ENCODE measurements at regions not wholly inside any gene's neighbourhood (a gene's known extent, or its start where the extent isn't known, plus 50 kb on each side); places are given as distances from the start of the nearest gene placed in this dataset.

DNA sequence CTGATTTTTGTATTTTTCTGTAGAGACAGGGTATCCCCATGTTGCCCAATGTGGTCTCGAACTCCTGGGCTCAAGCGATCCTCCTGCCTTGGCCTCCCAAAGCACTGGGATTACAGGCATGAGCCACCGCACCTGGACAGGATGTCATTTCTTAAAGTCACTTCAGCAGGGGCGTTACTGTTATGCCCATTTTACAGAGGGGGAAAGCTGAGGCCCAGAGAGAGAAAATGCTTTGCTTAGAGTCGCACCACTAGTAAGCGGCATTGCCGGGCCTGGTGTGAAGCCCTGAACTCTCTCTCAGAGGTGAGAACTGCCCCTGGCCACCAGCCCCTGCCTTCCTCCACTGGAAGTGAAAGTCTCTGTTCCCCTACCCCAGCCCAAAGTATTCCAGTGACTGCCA lies 207.0 kb downstream of the PHETA1 start:
- intact Hi-C loops (cut with DNase I; ENCODE audit: low total_unique reads) = no loop called here
- no peak for DNase-seq (ENCODE audit: low spot score in 2 of 2)

DNA sequence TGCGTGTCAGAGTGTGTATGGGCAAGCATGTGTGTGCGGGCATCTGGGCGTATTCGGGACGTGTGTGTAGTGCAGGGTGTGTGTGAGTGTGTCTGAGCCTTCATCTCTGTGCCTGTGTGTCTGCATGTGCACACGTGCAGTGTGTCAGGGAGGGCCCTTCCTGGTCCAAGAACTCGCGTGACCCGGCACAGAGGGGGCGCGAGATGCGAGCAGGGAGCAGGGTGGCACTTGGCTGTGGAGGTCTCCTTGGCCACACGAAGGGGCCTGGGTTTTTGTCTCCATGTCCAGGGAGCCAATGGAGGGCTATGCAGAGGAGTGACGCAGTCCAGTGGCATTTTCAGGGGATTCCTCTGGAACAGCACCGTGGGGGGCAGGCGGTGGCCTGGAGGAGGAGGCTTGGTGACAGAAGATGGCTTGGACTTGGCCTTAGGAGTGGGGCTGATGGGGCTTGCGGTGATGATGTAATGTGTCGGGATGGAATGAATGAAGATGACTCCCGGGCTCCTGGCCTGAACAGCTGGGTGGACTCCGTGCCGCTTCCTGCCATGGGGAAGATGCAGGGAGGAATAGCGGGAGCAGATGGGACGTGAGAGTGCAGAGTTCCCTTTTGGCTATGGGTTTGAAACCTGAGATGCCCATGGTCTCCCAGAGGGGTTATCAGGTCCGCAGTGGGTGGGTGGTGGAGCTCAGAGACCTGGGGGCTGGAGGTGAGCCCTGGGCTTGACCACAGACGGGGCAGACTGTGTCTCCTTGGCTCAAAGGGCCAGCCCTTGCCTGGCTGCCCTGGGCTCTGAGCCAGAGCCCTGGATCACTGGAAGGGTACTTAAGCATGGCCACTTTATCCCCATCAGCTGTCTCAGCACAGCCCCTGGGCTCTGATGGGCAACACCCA lies 208.3 kb downstream of the PHETA1 start:
- Histone ChIP-seq H3K4me1 (no peaks in the 10 kb centered on the region), H3K27me3 (peaks cover 0 to 21% of the 10 kb centered on the region in 2 donors), H3K36me3 (no peaks in the 10 kb centered on the region), H3K4me3 (no peak overlapping the region), H3K9me3 (no peaks in the 10 kb centered on the region), H3K27ac (no peak overlapping the region)
- DNase-seq (ENCODE audit: low spot score in 2 of 2) = no peak
- TF ChIP-seq POLR2AphosphoS5 (IDR thresholded peaks at IDR 0.05) (no peak), CTCF (IDR thresholded peaks at IDR 0.05) (no peak), POLR2A (IDR thresholded peaks at IDR 0.05) (no peak)
- intact Hi-C loops (cut with DNase I; ENCODE audit: low total_unique reads) = no loop called here

More for the DNA sequence above, 207.0 kb downstream of the PHETA1 start:
- Histone ChIP-seq H3K9me3 (no peaks in the 10 kb centered on the region), H3K36me3 (no peaks in the 10 kb centered on the region), H3K4me3 (no peak overlapping the region), H3K4me1 (no peaks in the 10 kb centered on the region), H3K27ac (no peak overlapping the region), H3K27me3 (peaks cover 0 to 17% of the 10 kb centered on the region in 2 donors)
- no peak for TF ChIP-seq CTCF (IDR thresholded peaks at IDR 0.05)
- no peak for TF ChIP-seq POLR2A (IDR thresholded peaks at IDR 0.05)
- TF ChIP-seq POLR2AphosphoS5 (IDR thresholded peaks at IDR 0.05) = no peak

GRCh38 chr12:111158992-111159391 lies 209.9 kb downstream of the PHETA1 start:
- peaks cover 0 to 32% of the 10 kb centered on the region in 2 donors for H3K27me3 ChIP-seq

DNA sequence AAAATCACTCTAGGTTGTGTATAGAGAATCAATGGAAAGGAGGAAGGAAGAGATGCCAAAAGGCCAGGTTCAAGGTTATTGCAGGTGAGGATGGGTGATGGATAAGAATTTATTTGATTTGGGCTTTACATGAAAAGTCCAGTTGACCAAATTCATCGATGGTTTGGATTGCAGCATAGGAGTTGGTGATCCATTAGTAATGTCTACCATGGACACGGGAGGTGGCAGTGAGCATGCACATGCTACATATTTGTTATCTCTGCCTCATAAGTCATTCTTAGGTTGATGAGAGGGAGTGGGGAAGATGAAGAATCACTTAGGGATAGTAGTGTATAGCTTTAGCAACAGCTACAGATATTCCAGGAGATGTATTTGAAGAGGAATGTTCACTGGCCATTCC lies 211.4 kb downstream of the PHETA1 start:
- TF ChIP-seq POLR2AphosphoS5 (IDR thresholded peaks at IDR 0.05) = no peak
- no peak for TF ChIP-seq POLR2A (IDR thresholded peaks at IDR 0.05)
- no peak for TF ChIP-seq CTCF (IDR thresholded peaks at IDR 0.05)
- Histone ChIP-seq H3K27me3 (peaks cover 0 to 32% of the 10 kb centered on the region in 2 donors), H3K9me3 (no peaks in the 10 kb centered on the region), H3K4me3 (no peak overlapping the region), H3K4me1 (no peaks in the 10 kb centered on the region), H3K27ac (no peak overlapping the region), H3K36me3 (no peaks in the 10 kb centered on the region)
- no peak for DNase-seq (ENCODE audit: low spot score in 2 of 2)
- intact Hi-C loops (cut with DNase I; ENCODE audit: low total_unique reads) = no loop called here

More at GRCh38 chr12:111158992-111159391, 209.9 kb downstream of the PHETA1 start:
- Histone ChIP-seq H3K36me3 (no peaks in the 10 kb centered on the region), H3K27ac (no peak overlapping the region), H3K4me3 (no peak overlapping the region), H3K4me1 (no peaks in the 10 kb centered on the region), H3K9me3 (no peaks in the 10 kb centered on the region)
- DNase-seq (ENCODE audit: low spot score in 2 of 2) = no peak
- intact Hi-C loops (cut with DNase I; ENCODE audit: low total_unique reads) = no loop called here
- TF ChIP-seq POLR2AphosphoS5 (IDR thresholded peaks at IDR 0.05) (no peak), POLR2A (IDR thresholded peaks at IDR 0.05) (no peak), CTCF (IDR thresholded peaks at IDR 0.05) (no peak)

DNA sequence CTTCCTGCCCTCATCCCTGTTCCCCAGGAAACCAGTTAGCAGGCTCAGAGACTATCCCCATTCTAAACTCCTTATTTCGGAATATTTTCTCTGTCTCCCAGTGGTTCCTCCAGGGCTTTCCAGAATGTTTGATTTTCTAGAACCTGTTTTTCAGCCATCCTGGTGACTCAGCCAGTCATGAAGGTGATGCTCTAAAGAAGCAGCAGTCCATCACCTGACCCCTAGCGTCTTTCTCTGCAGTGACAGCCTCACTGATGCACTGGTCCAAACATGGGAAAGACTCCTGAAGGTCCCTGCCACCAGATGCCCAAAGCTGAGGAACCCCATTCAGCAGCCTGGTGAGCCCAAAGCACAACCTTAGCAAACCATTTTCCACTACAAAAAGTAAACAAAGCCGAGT lies 212.6 kb downstream of the PHETA1 start:
- Histone ChIP-seq H3K4me1 (no peaks in the 10 kb centered on the region), H3K27ac (no peak overlapping the region), H3K9me3 (no peaks in the 10 kb centered on the region), H3K36me3 (no peaks in the 10 kb centered on the region), H3K27me3 (peaks cover 0 to 41% of the 10 kb centered on the region in 2 donors), H3K4me3 (no peak overlapping the region)
- TF ChIP-seq CTCF (IDR thresholded peaks at IDR 0.05) (peak in 1 of 3 donors; percentile 32), POLR2A (IDR thresholded peaks at IDR 0.05) (no peak)
- DNase-seq (ENCODE audit: low spot score in 2 of 2) = no peak
- intact Hi-C loops (cut with DNase I; ENCODE audit: low total_unique reads) = no loop called here

All from breast epithelium (tissue), 4 donors.